T-helper 2 cell treated with Interferon-gamma antibody and Interleukin-4, amounts not matched to agents 5 μg/mL and 100 μg/mL, for 36 hours (primary cell): ENCODE measurements at regions not wholly inside any gene's neighbourhood (a gene's known extent, or its start where the extent isn't known, plus 50 kb on each side); places are given as distances from the start of the nearest gene placed in this dataset.

Source experiments
- DNase-seq: peaks from one replicate; pipeline ENCODE4 v3.0.0; 2021; ENCODE audit warnings: low spot score
- H3K27ac Mint-ChIP-seq: one replicate; pipeline ENCODE4 v1.8.0; 2021; ENCODE audit warnings: mild to moderate bottlenecking, mixed read lengths
- H3K27me3 Mint-ChIP-seq: one replicate; pipeline ENCODE4 v1.8.0; 2021; ENCODE audit warnings: low read depth, mixed read lengths
- H3K36me3 Mint-ChIP-seq: one replicate; pipeline ENCODE4 v1.8.0; 2021; ENCODE audit warnings: low read depth, mixed read lengths
- H3K4me1 Mint-ChIP-seq: one replicate; pipeline ENCODE4 v1.8.0; 2021; ENCODE audit warnings: low read depth, mixed read lengths
- H3K4me3 Mint-ChIP-seq: one replicate; pipeline ENCODE4 v1.8.0; 2022; ENCODE audit warnings: mild to moderate bottlenecking, moderate library complexity, mixed read lengths
- H3K9me3 Mint-ChIP-seq: one replicate; pipeline ENCODE4 v1.8.0; 2021; ENCODE audit warnings: mixed read lengths

- Mint-ChIP-seq H3K9me3 (peaks cover 31% of the 10 kb centered on the region), H3K36me3 (no peaks in the 10 kb centered on the region), H3K27ac (no peak overlapping the region), H3K4me1 (no peaks in the 10 kb centered on the region), H3K4me3 (no peak overlapping the region), H3K27me3 (no peaks in the 10 kb centered on the region)
- no peak for DNase-seq
Observed at GRCh38 chr16:63323722-63324705, 1287.8 kb upstream of the CDH8 start.

- peaks cover 36% of the 10 kb centered on the region for H3K9me3 Mint-ChIP-seq
- H3K27ac Mint-ChIP-seq: no peak overlapping the region
- no peaks in the 10 kb centered on the region for H3K4me1 Mint-ChIP-seq
- no peaks in the 10 kb centered on the region for H3K36me3 Mint-ChIP-seq
- DNase-seq: no peak
- no peaks in the 10 kb centered on the region for H3K27me3 Mint-ChIP-seq
- H3K4me3 Mint-ChIP-seq: no peak overlapping the region
Observed at GRCh38 chr16:63323055-63323454, 1286.8 kb upstream of the CDH8 start.

GRCh38 chr16:63315229-63315628, 1279.0 kb upstream of the CDH8 start:
- Mint-ChIP-seq H3K36me3 (no peaks in the 10 kb centered on the region), H3K4me3 (no peak overlapping the region), H3K27ac (no peak overlapping the region), H3K4me1 (no peaks in the 10 kb centered on the region), H3K9me3 (peaks cover 41% of the 10 kb centered on the region), H3K27me3 (no peaks in the 10 kb centered on the region)
- no peak for DNase-seq

- no peak overlapping the region for H3K4me3 Mint-ChIP-seq
- H3K27ac Mint-ChIP-seq: no peak overlapping the region
- H3K36me3 Mint-ChIP-seq: no peaks in the 10 kb centered on the region
- H3K9me3 Mint-ChIP-seq: peaks cover 32% of the 10 kb centered on the region
- no peaks in the 10 kb centered on the region for H3K27me3 Mint-ChIP-seq
- DNase-seq: no peak
- H3K4me1 Mint-ChIP-seq: no peaks in the 10 kb centered on the region
Observed at GRCh38 chr16:63312346-63312745, 1276.1 kb upstream of the CDH8 start.

GRCh38 chr16:63311313-63311712, 1275.1 kb upstream of the CDH8 start:
- H3K9me3 Mint-ChIP-seq: peaks cover 30% of the 10 kb centered on the region
- H3K36me3 Mint-ChIP-seq: no peaks in the 10 kb centered on the region
- no peak overlapping the region for H3K4me3 Mint-ChIP-seq
- DNase-seq: no peak
- H3K27ac Mint-ChIP-seq: no peak overlapping the region
- H3K27me3 Mint-ChIP-seq: no peaks in the 10 kb centered on the region
- no peaks in the 10 kb centered on the region for H3K4me1 Mint-ChIP-seq

- Mint-ChIP-seq H3K27ac (no peak overlapping the region), H3K27me3 (no peaks in the 10 kb centered on the region)
- DNase-seq: no peak
Observed at GRCh38 chr16:63302811-63303210, 1266.6 kb upstream of the CDH8 start.

GRCh38 chr16:63301349-63301748, 1265.1 kb upstream of the CDH8 start:
- no peak for DNase-seq
- H3K9me3 Mint-ChIP-seq: peaks cover 41% of the 10 kb centered on the region
- H3K27ac Mint-ChIP-seq: no peak overlapping the region
- no peaks in the 10 kb centered on the region for H3K36me3 Mint-ChIP-seq
- no peak overlapping the region for H3K4me3 Mint-ChIP-seq
- no peaks in the 10 kb centered on the region for H3K27me3 Mint-ChIP-seq
- no peaks in the 10 kb centered on the region for H3K4me1 Mint-ChIP-seq

More at GRCh38 chr16:63302811-63303210, 1266.6 kb upstream of the CDH8 start:
- no peak overlapping the region for H3K4me3 Mint-ChIP-seq
- H3K4me1 Mint-ChIP-seq: no peaks in the 10 kb centered on the region
- peaks cover 40% of the 10 kb centered on the region for H3K9me3 Mint-ChIP-seq
- no peaks in the 10 kb centered on the region for H3K36me3 Mint-ChIP-seq

GRCh38 chr16:63298993-63299392, 1262.8 kb upstream of the CDH8 start:
- peaks cover 41% of the 10 kb centered on the region for H3K9me3 Mint-ChIP-seq
- H3K27me3 Mint-ChIP-seq: no peaks in the 10 kb centered on the region
- H3K36me3 Mint-ChIP-seq: no peaks in the 10 kb centered on the region
- no peaks in the 10 kb centered on the region for H3K4me1 Mint-ChIP-seq
- no peak overlapping the region for H3K27ac Mint-ChIP-seq
- H3K4me3 Mint-ChIP-seq: no peak overlapping the region
- DNase-seq: no peak

GRCh38 chr16:63292036-63292435, 1255.8 kb upstream of the CDH8 start:
- DNase-seq: no peak
- Mint-ChIP-seq H3K27me3 (no peaks in the 10 kb centered on the region), H3K36me3 (no peaks in the 10 kb centered on the region), H3K9me3 (peaks cover 21% of the 10 kb centered on the region), H3K27ac (no peak overlapping the region), H3K4me1 (no peaks in the 10 kb centered on the region), H3K4me3 (no peak overlapping the region)

GRCh38 chr16:63289834-63290460, 1253.7 kb upstream of the CDH8 start:
- no peak for DNase-seq
- peaks cover 11% of the 10 kb centered on the region for H3K9me3 Mint-ChIP-seq
- no peaks in the 10 kb centered on the region for H3K36me3 Mint-ChIP-seq
- no peak overlapping the region for H3K4me3 Mint-ChIP-seq
- no peaks in the 10 kb centered on the region for H3K4me1 Mint-ChIP-seq
- no peaks in the 10 kb centered on the region for H3K27me3 Mint-ChIP-seq
- no peak overlapping the region for H3K27ac Mint-ChIP-seq

- Mint-ChIP-seq H3K27me3 (no peaks in the 10 kb centered on the region), H3K9me3 (peaks cover 5% of the 10 kb centered on the region), H3K36me3 (no peaks in the 10 kb centered on the region), H3K27ac (no peak overlapping the region), H3K4me3 (no peak overlapping the region), H3K4me1 (no peaks in the 10 kb centered on the region)
- no peak for DNase-seq
Observed at GRCh38 chr16:63287401-63287800, 1251.2 kb upstream of the CDH8 start.

- H3K27ac Mint-ChIP-seq: no peak overlapping the region
- no peak for DNase-seq
- no peaks in the 10 kb centered on the region for H3K4me1 Mint-ChIP-seq
- H3K27me3 Mint-ChIP-seq: no peaks in the 10 kb centered on the region
- H3K9me3 Mint-ChIP-seq: peaks cover 19% of the 10 kb centered on the region
- H3K4me3 Mint-ChIP-seq: no peak overlapping the region
- H3K36me3 Mint-ChIP-seq: no peaks in the 10 kb centered on the region
Observed at GRCh38 chr16:63283721-63284120, 1247.5 kb upstream of the CDH8 start.

GRCh38 chr16:63244631-63245030, 1208.4 kb upstream of the CDH8 start:
- Mint-ChIP-seq H3K4me3 (no peak overlapping the region), H3K9me3 (peaks cover 54% of the 10 kb centered on the region), H3K27ac (no peak overlapping the region), H3K36me3 (no peaks in the 10 kb centered on the region), H3K27me3 (no peaks in the 10 kb centered on the region), H3K4me1 (no peaks in the 10 kb centered on the region)
- no peak for DNase-seq

GRCh38 chr16:63241497-63242028, 1205.3 kb upstream of the CDH8 start:
- Mint-ChIP-seq H3K36me3 (peaks cover 1% of the 10 kb centered on the region), H3K4me1 (no peaks in the 10 kb centered on the region), H3K27ac (no peak overlapping the region), H3K27me3 (no peaks in the 10 kb centered on the region), H3K9me3 (peaks cover 56% of the 10 kb centered on the region), H3K4me3 (no peak overlapping the region)
- DNase-seq: no peak
